Osteoblast (primary cell): ENCODE measurements at regions not wholly inside any gene's neighbourhood (a gene's known extent, or its start where the extent isn't known, plus 50 kb on each side); places are given as distances from the start of the nearest gene placed in this dataset.

Experiments
- DNase-seq: peaks from one replicate; pipeline ENCODE4 v3.0.0; 2011; ENCODE audit warnings: low spot score, mixed read lengths; ENCODE audit not compliant: insufficient read length; ENCODE audit errors: missing footprints
- H2AFZ ChIP-seq: 2 replicates; pipeline ENCODE4 v1.6.0; 2011; ENCODE audit warnings: mild to moderate bottlenecking, low read length
- H3K27ac ChIP-seq: 2 replicates; pipeline ENCODE4 v1.5.1; 2011; ENCODE audit warnings: mild to moderate bottlenecking, low read depth, low read length, moderate library complexity
- H3K27me3 ChIP-seq: 2 replicates; pipeline ENCODE4 v1.6.0; 2012; ENCODE audit warnings: mild to moderate bottlenecking, control low read depth, inconsistent platforms, low read length, moderate library complexity; ENCODE audit not compliant: insufficient read depth
- H3K36me3 ChIP-seq: 2 replicates; pipeline ENCODE4 v1.5.1; 2011; ENCODE audit warnings: mild to moderate bottlenecking, low read length, control low read depth, moderate library complexity; ENCODE audit not compliant: insufficient read depth
- H3K4me1 ChIP-seq: 2 replicates; pipeline ENCODE4 v1.5.1; 2011; ENCODE audit warnings: mild to moderate bottlenecking, low read length, control low read depth, moderate library complexity; ENCODE audit not compliant: insufficient read depth
- H3K4me2 ChIP-seq: 2 replicates; pipeline ENCODE4 v1.6.0; 2011; ENCODE audit warnings: mild to moderate bottlenecking, low read length; ENCODE audit not compliant: insufficient read depth
- H3K4me3 ChIP-seq: fragments of 200-600 bp; sonication (generic); 3 replicates; pipeline ENCODE4 v1.5.1; 2012; ENCODE audit warnings: mild to moderate bottlenecking, low read length, inconsistent platforms; ENCODE audit not compliant: insufficient read depth
- H3K79me2 ChIP-seq: 2 replicates; pipeline ENCODE4 v1.6.0; 2012; ENCODE audit warnings: mild to moderate bottlenecking, low read length, control low read depth, inconsistent platforms; ENCODE audit not compliant: insufficient read depth
- H3K9me3 ChIP-seq: 2 replicates; pipeline ENCODE4 v1.5.1; 2011; ENCODE audit warnings: low read depth, low read length, control low read depth
- H4K20me1 ChIP-seq: 2 replicates; pipeline ENCODE4 v1.6.0; 2012; ENCODE audit warnings: mild to moderate bottlenecking, low read length, control low read depth; ENCODE audit not compliant: insufficient read depth
- TF ChIP-seq, protein P1 (sequence below): IDR thresholded peaks from 2 replicates; pipeline ENCODE4 v1.5.1; 2011; ENCODE audit warnings: mild to moderate bottlenecking, low read depth, low read length, moderate library complexity; ENCODE audit errors: extremely low read depth

DNA sequence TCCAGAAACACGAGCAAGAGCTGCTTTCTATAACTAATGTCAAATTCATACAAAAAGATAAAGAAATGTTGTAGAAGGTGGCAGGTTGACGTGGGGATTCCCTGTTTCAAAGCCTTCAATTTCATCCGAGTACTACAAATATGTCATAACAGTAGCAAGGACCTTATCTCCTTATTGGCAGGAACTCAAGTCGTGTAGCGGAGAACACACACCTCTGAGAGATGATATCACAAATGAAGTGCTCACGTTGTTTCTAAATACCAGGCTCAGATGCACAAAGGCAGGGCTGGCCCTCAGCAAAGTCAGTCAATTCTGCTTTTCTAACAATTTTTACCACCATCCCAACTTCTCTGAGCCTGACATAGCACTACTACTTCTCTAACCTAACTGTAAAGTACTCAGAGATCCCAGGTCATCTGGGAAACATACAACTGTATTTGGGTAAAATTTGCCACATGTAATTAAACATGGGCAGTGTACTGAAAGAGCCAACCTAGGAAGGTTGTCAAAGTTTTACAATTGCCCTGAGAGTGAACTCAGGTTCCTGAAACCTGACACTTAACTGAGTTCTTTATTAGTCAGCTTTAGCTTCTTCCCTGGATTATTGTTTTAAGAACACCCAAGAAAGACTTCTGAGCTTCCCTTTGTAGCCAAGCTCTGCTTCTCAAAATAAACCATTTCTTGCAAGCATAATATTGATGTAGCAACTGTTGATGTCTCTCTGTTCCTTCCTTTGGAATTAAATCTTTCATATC lies 813.7 kb upstream of the ACVR2A start:
- H3K79me2 ChIP-seq = no peaks in the 10 kb centered on the region

DNA sequence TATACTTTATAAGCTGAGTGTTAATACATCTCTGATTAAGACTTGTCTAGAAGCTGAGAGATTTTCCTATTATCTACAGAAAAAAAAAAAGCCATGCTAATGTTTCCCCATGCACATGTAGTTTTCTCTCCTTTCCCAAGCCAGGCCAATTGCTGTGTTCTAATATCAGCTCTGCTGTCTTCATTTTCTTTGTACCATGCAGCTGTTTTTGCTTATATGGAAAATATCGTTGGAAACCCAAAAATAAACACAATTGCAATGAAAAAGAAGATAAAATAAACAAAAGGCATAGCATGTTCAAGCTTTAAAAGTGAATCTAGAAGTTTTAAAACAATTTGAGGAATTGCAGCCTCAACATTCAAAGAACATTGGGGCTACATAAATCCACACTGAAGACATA lies 817.4 kb upstream of the ACVR2A start:
- TF ChIP-seq, protein P1, sequence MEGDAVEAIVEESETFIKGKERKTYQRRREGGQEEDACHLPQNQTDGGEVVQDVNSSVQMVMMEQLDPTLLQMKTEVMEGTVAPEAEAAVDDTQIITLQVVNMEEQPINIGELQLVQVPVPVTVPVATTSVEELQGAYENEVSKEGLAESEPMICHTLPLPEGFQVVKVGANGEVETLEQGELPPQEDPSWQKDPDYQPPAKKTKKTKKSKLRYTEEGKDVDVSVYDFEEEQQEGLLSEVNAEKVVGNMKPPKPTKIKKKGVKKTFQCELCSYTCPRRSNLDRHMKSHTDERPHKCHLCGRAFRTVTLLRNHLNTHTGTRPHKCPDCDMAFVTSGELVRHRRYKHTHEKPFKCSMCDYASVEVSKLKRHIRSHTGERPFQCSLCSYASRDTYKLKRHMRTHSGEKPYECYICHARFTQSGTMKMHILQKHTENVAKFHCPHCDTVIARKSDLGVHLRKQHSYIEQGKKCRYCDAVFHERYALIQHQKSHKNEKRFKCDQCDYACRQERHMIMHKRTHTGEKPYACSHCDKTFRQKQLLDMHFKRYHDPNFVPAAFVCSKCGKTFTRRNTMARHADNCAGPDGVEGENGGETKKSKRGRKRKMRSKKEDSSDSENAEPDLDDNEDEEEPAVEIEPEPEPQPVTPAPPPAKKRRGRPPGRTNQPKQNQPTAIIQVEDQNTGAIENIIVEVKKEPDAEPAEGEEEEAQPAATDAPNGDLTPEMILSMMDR = no peak
- no peaks in the 10 kb centered on the region for H4K20me1 ChIP-seq
- peaks cover 38% of the 10 kb centered on the region for H3K4me1 ChIP-seq
- H3K4me2 ChIP-seq = no peak overlapping the region
- DNase-seq = no peak
- H3K27me3 ChIP-seq = no peaks in the 10 kb centered on the region
- no peaks in the 10 kb centered on the region for H3K79me2 ChIP-seq
- peaks cover 2% of the 10 kb centered on the region for H3K9me3 ChIP-seq
- no peaks in the 10 kb centered on the region for H3K36me3 ChIP-seq
- H2AFZ ChIP-seq = no peak overlapping the region
- peak overlapping the region; percentile 81 for H3K27ac ChIP-seq
- H3K4me3 ChIP-seq = no peak overlapping the region

More for the DNA sequence above, 813.7 kb upstream of the ACVR2A start:
- H3K27me3 ChIP-seq = no peaks in the 10 kb centered on the region
- no peaks in the 10 kb centered on the region for H3K36me3 ChIP-seq
- TF ChIP-seq, protein P1 = no peak
- H3K27ac ChIP-seq = no peak overlapping the region
- no peak overlapping the region for H3K4me3 ChIP-seq
- H3K4me1 ChIP-seq = peaks cover 32% of the 10 kb centered on the region
- H4K20me1 ChIP-seq = no peaks in the 10 kb centered on the region
- H2AFZ ChIP-seq = no peak overlapping the region
- peak overlapping the region; percentile 27 for H3K4me2 ChIP-seq
- H3K9me3 ChIP-seq = no peaks in the 10 kb centered on the region
- DNase-seq = peak; percentile 65

DNA sequence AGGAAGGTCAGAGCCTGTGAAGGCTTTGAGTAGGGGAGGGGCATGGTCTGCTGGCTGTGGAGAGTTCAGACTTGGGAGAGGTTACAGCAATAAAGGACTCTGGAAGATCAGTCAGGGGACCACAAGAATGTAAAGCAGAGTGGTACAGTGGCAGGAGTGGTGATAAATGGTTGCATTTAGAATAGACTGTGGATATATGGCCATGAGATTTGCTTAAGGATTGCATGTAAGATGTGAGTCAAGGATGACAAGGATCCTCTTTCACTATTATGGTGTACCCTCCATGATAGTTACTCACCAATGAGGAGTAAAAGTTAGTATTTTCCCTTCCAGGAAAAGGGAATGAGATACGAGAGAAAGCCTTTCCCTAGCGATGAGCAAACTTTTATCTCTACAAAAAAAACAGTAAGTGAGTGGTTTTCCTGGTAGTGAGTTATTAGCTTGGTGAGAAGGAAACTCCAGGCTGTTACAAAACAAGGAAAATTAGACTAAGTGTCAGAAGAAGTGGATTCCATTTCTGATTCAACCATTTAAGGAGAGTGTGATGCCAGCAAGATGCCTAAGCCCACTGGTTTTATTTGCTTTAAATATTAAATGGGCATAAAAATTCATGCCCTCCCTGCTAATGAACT lies 818.0 kb upstream of the ACVR2A start:
- Histone ChIP-seq H2AFZ (no peak overlapping the region), H3K79me2 (no peaks in the 10 kb centered on the region), H4K20me1 (no peaks in the 10 kb centered on the region), H3K9me3 (peaks cover 2% of the 10 kb centered on the region), H3K36me3 (no peaks in the 10 kb centered on the region), H3K4me3 (no peak overlapping the region), H3K27ac (peak overlapping the region; percentile 81), H3K27me3 (no peaks in the 10 kb centered on the region), H3K4me2 (peak overlapping the region; percentile 26), H3K4me1 (peaks cover 32% of the 10 kb centered on the region)
- peak; percentile 30 for DNase-seq
- TF ChIP-seq, protein P1 = no peak
